ENCODE measurements at regions not wholly inside any gene's neighbourhood (a gene's known extent, or its start where the extent isn't known, plus 50 kb on each side); places are given as distances from the start of the nearest gene placed in this dataset.

DNA sequence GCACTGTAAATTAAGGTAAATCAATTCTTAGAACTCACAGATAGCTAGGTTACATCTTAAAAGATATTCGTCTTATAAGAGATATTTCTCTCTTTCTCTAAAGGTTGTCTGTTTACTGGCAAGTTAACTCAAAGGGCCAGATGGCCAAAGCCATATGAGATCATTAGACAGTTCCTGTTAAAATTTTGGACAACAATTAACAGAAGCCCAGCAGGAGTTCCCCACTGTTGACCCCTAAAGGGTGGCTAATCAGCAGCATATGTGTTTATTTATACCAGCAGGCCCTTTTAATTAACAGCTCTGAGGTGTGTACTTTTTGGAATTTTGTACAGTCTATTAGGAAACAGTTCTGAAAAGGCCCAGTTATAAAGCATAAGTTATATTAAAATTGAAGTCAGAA lies 245.8 kb downstream of the LIG4 start:
- no peak overlapping the region for H3K4me3 ChIP-seq (ENCODE audit: control insufficient read depth, low read depth, low read length)
- no peak for DNase-seq (ENCODE audit: low read depth)
- TF ChIP-seq, protein P1, sequence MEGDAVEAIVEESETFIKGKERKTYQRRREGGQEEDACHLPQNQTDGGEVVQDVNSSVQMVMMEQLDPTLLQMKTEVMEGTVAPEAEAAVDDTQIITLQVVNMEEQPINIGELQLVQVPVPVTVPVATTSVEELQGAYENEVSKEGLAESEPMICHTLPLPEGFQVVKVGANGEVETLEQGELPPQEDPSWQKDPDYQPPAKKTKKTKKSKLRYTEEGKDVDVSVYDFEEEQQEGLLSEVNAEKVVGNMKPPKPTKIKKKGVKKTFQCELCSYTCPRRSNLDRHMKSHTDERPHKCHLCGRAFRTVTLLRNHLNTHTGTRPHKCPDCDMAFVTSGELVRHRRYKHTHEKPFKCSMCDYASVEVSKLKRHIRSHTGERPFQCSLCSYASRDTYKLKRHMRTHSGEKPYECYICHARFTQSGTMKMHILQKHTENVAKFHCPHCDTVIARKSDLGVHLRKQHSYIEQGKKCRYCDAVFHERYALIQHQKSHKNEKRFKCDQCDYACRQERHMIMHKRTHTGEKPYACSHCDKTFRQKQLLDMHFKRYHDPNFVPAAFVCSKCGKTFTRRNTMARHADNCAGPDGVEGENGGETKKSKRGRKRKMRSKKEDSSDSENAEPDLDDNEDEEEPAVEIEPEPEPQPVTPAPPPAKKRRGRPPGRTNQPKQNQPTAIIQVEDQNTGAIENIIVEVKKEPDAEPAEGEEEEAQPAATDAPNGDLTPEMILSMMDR (IDR thresholded peaks at IDR 0.05; ENCODE audit: control insufficient read depth, insufficient read depth, low read depth, low read length, missing control alignments) = no peak

DNA sequence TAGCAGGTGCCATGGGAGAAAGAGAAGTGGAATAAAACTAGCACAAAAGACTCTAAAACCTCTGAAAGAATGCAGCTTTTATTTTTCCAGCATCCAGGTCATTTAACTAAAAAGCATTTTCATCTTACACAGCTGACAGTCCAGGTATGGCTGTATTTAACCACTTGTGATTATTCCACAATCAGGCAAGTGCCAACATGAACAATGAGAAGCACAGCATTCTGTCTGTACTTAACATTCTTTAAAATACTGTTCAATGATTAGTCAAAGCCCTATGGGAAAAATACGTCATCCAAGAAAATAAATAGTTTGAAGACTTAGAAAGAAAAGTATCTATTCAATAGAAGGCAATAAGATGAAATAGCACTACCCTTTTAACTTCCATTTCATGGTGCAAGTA lies 246.9 kb downstream of the LIG4 start:
- TF ChIP-seq, protein P1 (IDR thresholded peaks at IDR 0.05; ENCODE audit: control insufficient read depth, insufficient read depth, low read depth, low read length, missing control alignments) = no peak
- DNase-seq (ENCODE audit: low read depth) = no peak
- no peak overlapping the region for H3K4me3 ChIP-seq (ENCODE audit: control insufficient read depth, low read depth, low read length)

DNA sequence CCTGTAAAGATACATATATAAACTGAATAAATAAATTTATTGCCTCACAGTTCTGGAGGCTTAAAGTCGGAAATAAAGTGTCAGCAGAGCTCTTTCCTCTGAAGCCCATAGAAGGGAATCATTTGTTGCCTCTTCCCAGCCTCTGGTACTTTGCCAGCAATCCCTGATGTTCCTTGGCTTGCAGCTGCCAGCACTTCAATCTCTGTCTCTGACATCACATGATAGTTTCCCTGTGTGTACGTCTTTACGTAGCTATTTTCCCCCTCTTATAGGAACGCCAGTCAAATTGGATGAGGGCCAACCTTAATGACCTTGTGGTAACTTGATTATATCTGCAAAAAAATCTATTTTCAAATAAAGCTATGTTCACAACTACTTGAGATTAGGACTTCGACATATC lies 250.9 kb downstream of the LIG4 start:
- DNase-seq (ENCODE audit: low read depth) = no peak
- TF ChIP-seq, protein P1 (IDR thresholded peaks at IDR 0.05; ENCODE audit: control insufficient read depth, insufficient read depth, low read depth, low read length, missing control alignments) = no peak
- H3K4me3 ChIP-seq (ENCODE audit: control insufficient read depth, low read depth, low read length) = no peak overlapping the region

DNA sequence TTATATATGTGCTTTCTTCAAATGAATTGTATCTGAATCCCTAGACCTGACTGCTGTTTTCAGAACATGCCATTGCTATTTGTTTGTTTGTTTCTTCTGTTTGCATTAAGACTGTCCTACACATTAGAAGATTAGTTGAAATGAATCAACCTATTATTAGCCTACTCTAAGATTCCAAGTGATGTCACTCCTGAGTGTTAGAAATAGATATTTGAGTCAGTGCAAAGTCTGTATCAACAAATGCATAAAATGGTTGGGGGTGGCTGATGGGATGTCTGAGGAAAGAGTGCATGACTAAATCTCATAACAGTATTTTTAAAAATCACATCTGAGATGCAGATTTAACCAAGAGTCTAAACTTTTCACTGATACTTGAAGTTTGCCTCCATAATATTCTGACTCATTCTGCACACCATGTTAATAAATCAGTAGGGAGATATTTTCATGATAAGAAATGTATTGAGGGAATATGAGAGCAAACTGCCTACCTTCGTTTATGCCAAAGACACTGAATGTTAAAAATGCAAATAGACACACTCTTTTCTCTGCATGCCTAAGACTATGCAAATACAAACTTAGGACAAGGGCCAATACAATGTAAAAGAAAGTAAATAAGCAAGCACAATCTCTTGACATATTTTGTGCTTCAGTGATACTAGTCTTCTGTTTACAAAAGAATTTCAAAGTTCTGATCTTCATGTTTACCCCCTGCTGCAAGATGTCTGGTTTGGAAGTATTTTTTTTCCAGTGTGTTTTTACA lies 253.3 kb downstream of the LIG4 start:
- no peak overlapping the region for H3K4me3 ChIP-seq (ENCODE audit: control insufficient read depth, low read depth, low read length)
- DNase-seq (ENCODE audit: low read depth) = no peak
- TF ChIP-seq, protein P1 (IDR thresholded peaks at IDR 0.05; ENCODE audit: control insufficient read depth, insufficient read depth, low read depth, low read length, missing control alignments) = no peak

DNA sequence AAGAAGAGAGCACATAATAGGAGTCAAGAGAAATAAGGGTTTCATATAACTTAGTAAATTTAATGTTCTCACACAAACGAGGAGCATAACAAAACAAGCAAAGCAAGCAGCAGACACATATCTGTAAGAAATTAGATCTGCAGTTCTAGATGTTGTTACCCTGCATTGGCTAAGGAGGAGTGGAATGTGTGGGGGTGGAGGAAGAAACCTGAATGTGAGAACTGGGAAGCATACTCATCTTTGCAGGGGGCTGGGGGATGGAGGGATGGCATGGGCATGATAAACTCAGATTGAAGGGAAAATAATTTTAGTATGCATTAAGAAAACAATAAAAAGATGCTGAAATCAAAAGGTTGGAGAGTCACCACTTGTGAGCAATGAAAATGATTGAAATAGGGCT lies 255.0 kb downstream of the LIG4 start:
- no peak overlapping the region for H3K4me3 ChIP-seq (ENCODE audit: control insufficient read depth, low read depth, low read length)
- no peak for DNase-seq (ENCODE audit: low read depth)
- TF ChIP-seq, protein P1 (IDR thresholded peaks at IDR 0.05; ENCODE audit: control insufficient read depth, insufficient read depth, low read depth, low read length, missing control alignments) = no peak

DNA sequence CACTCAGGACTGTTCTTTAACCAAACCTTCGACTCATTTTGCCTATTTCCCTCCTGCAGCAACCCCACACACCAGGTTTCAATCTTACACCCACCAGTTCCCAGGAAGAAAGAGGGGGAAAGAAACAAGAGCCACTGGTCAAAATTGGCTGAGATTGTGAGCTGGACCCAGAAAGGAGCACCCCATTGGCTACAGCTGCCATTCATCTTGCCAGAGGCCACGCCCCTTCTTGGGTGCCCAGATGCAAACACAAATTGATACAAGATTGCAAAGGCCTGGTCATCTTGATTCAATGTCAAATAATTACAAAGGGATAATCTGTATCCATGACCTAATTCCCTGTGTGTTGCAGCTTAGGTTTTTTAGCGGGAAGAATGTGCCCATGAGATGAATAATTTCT lies 258.4 kb downstream of the LIG4 start:
- TF ChIP-seq, protein P1 (IDR thresholded peaks at IDR 0.05; ENCODE audit: control insufficient read depth, insufficient read depth, low read depth, low read length, missing control alignments) = no peak
- H3K4me3 ChIP-seq (ENCODE audit: control insufficient read depth, low read depth, low read length) = no peak overlapping the region
- DNase-seq (ENCODE audit: low read depth) = no peak
